ENCODE measurements at regions not wholly inside any gene's neighbourhood (a gene's known extent, or its start where the extent isn't known, plus 50 kb on each side); places are given as distances from the start of the nearest gene placed in this dataset.

GRCh38 chr2:9053534-9053931 lies 50.0 kb upstream of the MBOAT2 start:
- Histone ChIP-seq H3K4me1 (ENCODE audit: control insufficient read depth, insufficient read depth, low read length) (no peaks in the 10 kb centered on the region), H3K27ac (ENCODE audit: low read length) (no peak overlapping the region), H3K9me3 (ENCODE audit: control insufficient read depth, insufficient read depth, low read depth, low read length) (no peaks in the 10 kb centered on the region), H3K36me3 (ENCODE audit: control insufficient read depth, insufficient read depth, low read length) (no peaks in the 10 kb centered on the region), H3K27me3 (ENCODE audit: control insufficient read depth, insufficient read depth, low read length) (no peaks in the 10 kb centered on the region), H3K4me3 (ENCODE audit: low read depth in 2 of 2, low read length in 2 of 2) (no peak overlapping the region)
- in situ Hi-C loops (cut with HindIII; ENCODE audit: low pct_unique_long_range_greater_than_20kb, low sequenced_read_pairs): no loop called here
- TF ChIP-seq REST (IDR thresholded peaks at IDR 0.05; ENCODE audit: insufficient read depth in 1 of 2, low read depth in 2 of 2, low read length in 1 of 2) (no peak), SIN3A (IDR thresholded peaks at IDR 0.05; ENCODE audit: borderline replicate concordance, insufficient read depth, low read depth, low read length) (no peak), TCF7L2 (IDR thresholded peaks at IDR 0.05; ENCODE audit: low read depth, low read length) (no peak), POLR2AphosphoS5 (IDR thresholded peaks at IDR 0.05; ENCODE audit: low read depth, low read length) (no peak)
- TF ChIP-seq, protein P1, sequence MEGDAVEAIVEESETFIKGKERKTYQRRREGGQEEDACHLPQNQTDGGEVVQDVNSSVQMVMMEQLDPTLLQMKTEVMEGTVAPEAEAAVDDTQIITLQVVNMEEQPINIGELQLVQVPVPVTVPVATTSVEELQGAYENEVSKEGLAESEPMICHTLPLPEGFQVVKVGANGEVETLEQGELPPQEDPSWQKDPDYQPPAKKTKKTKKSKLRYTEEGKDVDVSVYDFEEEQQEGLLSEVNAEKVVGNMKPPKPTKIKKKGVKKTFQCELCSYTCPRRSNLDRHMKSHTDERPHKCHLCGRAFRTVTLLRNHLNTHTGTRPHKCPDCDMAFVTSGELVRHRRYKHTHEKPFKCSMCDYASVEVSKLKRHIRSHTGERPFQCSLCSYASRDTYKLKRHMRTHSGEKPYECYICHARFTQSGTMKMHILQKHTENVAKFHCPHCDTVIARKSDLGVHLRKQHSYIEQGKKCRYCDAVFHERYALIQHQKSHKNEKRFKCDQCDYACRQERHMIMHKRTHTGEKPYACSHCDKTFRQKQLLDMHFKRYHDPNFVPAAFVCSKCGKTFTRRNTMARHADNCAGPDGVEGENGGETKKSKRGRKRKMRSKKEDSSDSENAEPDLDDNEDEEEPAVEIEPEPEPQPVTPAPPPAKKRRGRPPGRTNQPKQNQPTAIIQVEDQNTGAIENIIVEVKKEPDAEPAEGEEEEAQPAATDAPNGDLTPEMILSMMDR (IDR thresholded peaks at IDR 0.05): no peak
- DNase-seq (ENCODE audit: low read depth, low spot score) (no peak), ATAC-seq (no peak)
- intact Hi-C loops (cut with micrococcal nuclease; ENCODE audit: unreplicated experiment): no loop called here
- POLR2A ChIA-PET: interaction anchor here (0.6 kb wide), 1 partner anchor 375 kb away, joined by 3 read pairs; no protein-coding TSS in a partner anchor
- CTCF ChIA-PET: no interaction called here
- no TSS peak for BruUV-seq (replicated peaks)
